Brain microvascular endothelial cell (primary cell): ENCODE measurements at regions not wholly inside any gene's neighbourhood (a gene's known extent, or its start where the extent isn't known, plus 50 kb on each side); places are given as distances from the start of the nearest gene placed in this dataset.

Experiments used
- DNase-seq: peaks from one replicate; pipeline ENCODE4 v3.0.0-alpha.2; 2020
- H3K27ac ChIP-seq: fragments of 250-450 bp; sonication (Bioruptor Pico); 2 replicates; pipeline ENCODE4 v1.5.1; 2020; ENCODE audit warnings: mild to moderate bottlenecking, moderate library complexity
- H3K27me3 ChIP-seq: fragments of 250-450 bp; sonication (Bioruptor Pico); replicated peaks from 2 replicates; pipeline ENCODE4 v1.5.1; 2020; ENCODE audit warnings: mild to moderate bottlenecking
- H3K36me3 ChIP-seq: fragments of 250-450 bp; sonication (Bioruptor Pico); replicated peaks from 2 replicates; pipeline ENCODE4 v1.5.1; 2020; ENCODE audit warnings: mild to moderate bottlenecking
- H3K4me3 ChIP-seq: 2 replicates; pipeline ENCODE4 v1.5.1; 2011; ENCODE audit warnings: low read depth, mild to moderate bottlenecking, control low read depth, low read length, moderate library complexity
- CTCF ChIP-seq: IDR thresholded peaks from 2 replicates; pipeline ENCODE4 v1.5.1; 2011; ENCODE audit warnings: low read depth, mild to moderate bottlenecking, moderate library complexity, low read length, control low read depth, inconsistent platforms; ENCODE audit errors: missing control alignments
- in situ Hi-C: cut with HindIII; loops from 2 replicates; pipeline ENCODE4 v1.10.0; 2017; ENCODE audit warnings: low sequenced_read_pairs, low pct_ligation_motif_present

- in situ Hi-C loops: no loop called here
- Histone ChIP-seq H3K27ac (no peak overlapping the region), H3K27me3 (peaks cover 2% of the 10 kb centered on the region), H3K36me3 (no peaks in the 10 kb centered on the region), H3K4me3 (no peak overlapping the region)
- DNase-seq: no peak
- no peak for TF ChIP-seq CTCF
Measured at GRCh38 chr9:38164659-38165221, 95.7 kb upstream of the SHB start.

GRCh38 chr9:38163518-38163917 is 94.5 kb upstream of the SHB start:
- DNase-seq: no peak
- in situ Hi-C loops: no loop called here
- TF ChIP-seq CTCF: no peak
- Histone ChIP-seq H3K27me3 (peaks cover 2% of the 10 kb centered on the region), H3K36me3 (no peaks in the 10 kb centered on the region), H3K4me3 (no peak overlapping the region), H3K27ac (no peak overlapping the region)

GRCh38 chr9:38162332-38163211 is 93.5 kb upstream of the SHB start:
- in situ Hi-C loops: no loop called here

GRCh38 chr9:38160613-38161215 is 91.7 kb upstream of the SHB start:
- DNase-seq: peak; percentile 38
- in situ Hi-C loops: no loop called here
- Histone ChIP-seq H3K27me3 (peaks cover 2% of the 10 kb centered on the region), H3K4me3 (no peak overlapping the region), H3K27ac (no peak overlapping the region), H3K36me3 (no peaks in the 10 kb centered on the region)
- TF ChIP-seq CTCF: peak; percentile 96

More at GRCh38 chr9:38162332-38163211, 93.5 kb upstream of the SHB start:
- no peak for DNase-seq
- Histone ChIP-seq H3K27ac (no peak overlapping the region), H3K27me3 (peaks cover 2% of the 10 kb centered on the region), H3K4me3 (no peak overlapping the region), H3K36me3 (no peaks in the 10 kb centered on the region)
- no peak for TF ChIP-seq CTCF

- no peak overlapping the region for H3K4me3 ChIP-seq
- in situ Hi-C loops: no loop called here
Measured at GRCh38 chr9:38159599-38159998, 90.6 kb upstream of the SHB start.

More at GRCh38 chr9:38159599-38159998, 90.6 kb upstream of the SHB start:
- Histone ChIP-seq H3K36me3 (no peaks in the 10 kb centered on the region), H3K27me3 (peaks cover 2% of the 10 kb centered on the region), H3K27ac (no peak overlapping the region)
- TF ChIP-seq CTCF: no peak
- DNase-seq: no peak
